MCF 10A (cell line): ENCODE measurements at regions not wholly inside any gene's neighbourhood (a gene's known extent, or its start where the extent isn't known, plus 50 kb on each side); places are given as distances from the start of the nearest gene placed in this dataset.

ENCODE experiments used
- BruUV-seq: library from RNA; stranded (reverse); fragments of 400-500 nt; replicated peaks from 2 replicates; lab custom pipeline; 2021; lab: Mats Ljungman, UMichigan
- CTCF ChIA-PET: fragments of 300-600 bp; sonication (Branson Sonifier 250); formaldehyde crosslinking; extraction: SDS; loops from one replicate; lab custom pipeline; 2021; ENCODE audit warnings: antibody characterized with exemption, inconsistent platforms; lab: Yijun Ruan, JAX
- POLR2A ChIA-PET: fragments of 300-600, 350-650 bp; sonication (Branson Sonifier 250); formaldehyde crosslinking; extraction: SDS; loops from one replicate; lab custom pipeline; 2020; ENCODE audit warnings: antibody characterized with exemption, inconsistent platforms; lab: Yijun Ruan, JAX
- DNase-seq: peaks from one replicate; pipeline ENCODE4 v3.0.0-alpha.2; 2018; ENCODE audit not compliant: unreplicated experiment
- H3K27ac Mint-ChIP-seq: one replicate; pipeline ENCODE4 v1.8.0; 2022; ENCODE audit warnings: mild to moderate bottlenecking, low read depth, mixed read lengths; ENCODE audit not compliant: unreplicated experiment
- H3K27me3 Mint-ChIP-seq: one replicate; pipeline ENCODE4 v1.8.0; 2022; ENCODE audit warnings: mixed read lengths; ENCODE audit not compliant: insufficient read depth, unreplicated experiment
- H3K36me3 Mint-ChIP-seq: one replicate; pipeline ENCODE4 v1.8.0; 2022; ENCODE audit warnings: mild to moderate bottlenecking, moderate library complexity, mixed read lengths; ENCODE audit not compliant: insufficient read depth, unreplicated experiment
- H3K4me1 Mint-ChIP-seq: one replicate; pipeline ENCODE4 v1.8.0; 2022; ENCODE audit warnings: mixed read lengths; ENCODE audit not compliant: insufficient read depth, unreplicated experiment
- H3K4me3 Mint-ChIP-seq: one replicate; pipeline ENCODE4 v1.8.0; 2022; ENCODE audit warnings: mild to moderate bottlenecking, moderate library complexity, mixed read lengths; ENCODE audit not compliant: unreplicated experiment
- H3K9me3 Mint-ChIP-seq: one replicate; pipeline ENCODE4 v1.8.0; 2022; ENCODE audit warnings: mixed read lengths; ENCODE audit not compliant: unreplicated experiment
- CTCF ChIP-seq: fragments of 200-600 bp; IDR thresholded peaks from one replicate; pipeline ENCODE4 v1.8.0; 2022; ENCODE audit warnings: antibody characterized with exemption, mild to moderate bottlenecking; ENCODE audit not compliant: unreplicated experiment
- intact Hi-C: fragments of 100-400 bp; cut with micrococcal nuclease; formaldehyde crosslinking; loops from 2 replicates; pipeline ENCODE4 v1.14.1; 2022

GRCh38 chrX:36510736-36511135, 497.4 kb upstream of the FAM47C start:
- Mint-ChIP-seq H3K4me1 (no peaks in the 10 kb centered on the region), H3K27me3 (no peaks in the 10 kb centered on the region), H3K4me3 (no peak overlapping the region), H3K9me3 (peaks cover 26% of the 10 kb centered on the region), H3K36me3 (no peaks in the 10 kb centered on the region), H3K27ac (no peak overlapping the region)
- DNase-seq: no peak
- intact Hi-C loops: no loop called here
- POLR2A ChIA-PET: interaction anchor here (1.0 kb wide), 1 partner anchor 10 kb away, joined by 3 read pairs; no protein-coding TSS in a partner anchor
- CTCF ChIA-PET: interaction anchor here (0.6 kb wide), 1 partner anchor 231 kb away, joined by 3 read pairs; no protein-coding TSS in a partner anchor
- TF ChIP-seq CTCF: no peak
- BruUV-seq: no TSS peak

- ChIA-PET CTCF (no interaction called here), POLR2A (no interaction called here)
- H3K36me3 Mint-ChIP-seq: no peaks in the 10 kb centered on the region
- intact Hi-C loops: no loop called here
- no peak for TF ChIP-seq CTCF
- BruUV-seq: no TSS peak
- peaks cover 7% of the 10 kb centered on the region for H3K4me1 Mint-ChIP-seq
- peaks cover 7% of the 10 kb centered on the region for H3K9me3 Mint-ChIP-seq
- H3K4me3 Mint-ChIP-seq: no peak overlapping the region
- H3K27me3 Mint-ChIP-seq: no peaks in the 10 kb centered on the region
- peak overlapping the region; percentile 55 for H3K27ac Mint-ChIP-seq
- DNase-seq: no peak
Observed at GRCh38 chrX:36528661-36529060, 479.5 kb upstream of the FAM47C start.

GRCh38 chrX:36534900-36535299, 473.3 kb upstream of the FAM47C start:
- BruUV-seq: no TSS peak
- Mint-ChIP-seq H3K9me3 (peaks cover 7% of the 10 kb centered on the region), H3K36me3 (no peaks in the 10 kb centered on the region), H3K4me1 (peaks cover 7% of the 10 kb centered on the region), H3K27ac (no peak overlapping the region), H3K4me3 (no peak overlapping the region), H3K27me3 (no peaks in the 10 kb centered on the region)
- POLR2A ChIA-PET: no interaction called here
- CTCF ChIA-PET: interaction anchor here (1.0 kb wide), 1 partner anchor 1154 kb away, joined by 3 read pairs; no protein-coding TSS in a partner anchor
- no peak for DNase-seq
- TF ChIP-seq CTCF: no peak
- intact Hi-C loops: loop anchor here (5.0 kb wide), 1 partner anchor 753 kb away; no protein-coding TSS in a partner anchor

- no TSS peak for BruUV-seq
- ChIA-PET POLR2A (no interaction called here), CTCF (no interaction called here)
- DNase-seq: no peak
- intact Hi-C loops: no loop called here
- no peak overlapping the region for H3K4me3 Mint-ChIP-seq
- no peaks in the 10 kb centered on the region for H3K27me3 Mint-ChIP-seq
- no peaks in the 10 kb centered on the region for H3K36me3 Mint-ChIP-seq
- no peak overlapping the region for H3K27ac Mint-ChIP-seq
- no peaks in the 10 kb centered on the region for H3K9me3 Mint-ChIP-seq
- no peak for TF ChIP-seq CTCF
- no peaks in the 10 kb centered on the region for H3K4me1 Mint-ChIP-seq
Observed at GRCh38 chrX:36543499-36543898, 464.7 kb upstream of the FAM47C start.
